H1 (cell line): ENCODE measurements at regions not wholly inside any gene's neighbourhood (a gene's known extent, or its start where the extent isn't known, plus 50 kb on each side); places are given as distances from the start of the nearest gene placed in this dataset.

Experiments used
- CTCF ChIA-PET: fragments of 300-600 bp; sonication (Branson Sonifier 250); formaldehyde crosslinking; loops from one replicate; lab custom pipeline; 2021; ENCODE audit not compliant: partially characterized antibody; lab: Charles Lee
- POLR2A ChIA-PET: fragments of 300-600 bp; sonication (Branson Sonifier 250); formaldehyde crosslinking; loops from one replicate; lab custom pipeline; 2021; ENCODE audit warnings: inconsistent platforms; ENCODE audit not compliant: partially characterized antibody; lab: Charles Lee
- DNase-seq, 2 experiments: peaks; one replicate each; pipeline versions ENCODE4 v3.0.0 to v3.0.0-alpha.2; 2010 to 2022; ENCODE audit warnings: low spot score in 2 of 2, low read depth in 1 of 2, mixed read lengths in 1 of 2
- FAIRE-seq: peaks from 2 replicates; lab custom pipeline; 2011; peaks lifted over from hg19 to GRCh38; lab: Jason Lieb, UNC
- H2AFZ ChIP-seq: 2 replicates; pipeline ENCODE4 v1.8.1; 2012; ENCODE audit warnings: low read length, inconsistent platforms
- H2AK5ac ChIP-seq: 2 replicates; pipeline ENCODE4 v1.6.1; 2013; ENCODE audit warnings: low read depth, low read length
- H2BK120ac ChIP-seq: replicated peaks from 2 replicates; pipeline ENCODE3; 2013; ENCODE audit warnings: low read depth, low read length, inconsistent platforms
- H2BK12ac ChIP-seq: 2 replicates; pipeline ENCODE4 v1.6.1; 2013; ENCODE audit warnings: low read depth, low read length
- H2BK15ac ChIP-seq: 2 replicates; pipeline ENCODE4 v1.6.1; 2013; ENCODE audit warnings: low read length
- H2BK20ac ChIP-seq: 2 replicates; pipeline ENCODE4 v1.6.1; 2013; ENCODE audit warnings: low read length
- H2BK5ac ChIP-seq: 2 replicates; pipeline ENCODE4 v1.6.1; 2013; ENCODE audit warnings: low read depth, low read length
- H3K14ac ChIP-seq: 2 replicates; pipeline ENCODE4 v1.6.1; 2013; ENCODE audit warnings: inconsistent platforms; ENCODE audit not compliant: insufficient read length
- H3K18ac ChIP-seq: 2 replicates; pipeline ENCODE4 v1.6.1; 2013; ENCODE audit warnings: low read length; ENCODE audit errors: extremely low read depth
- H3K23ac ChIP-seq: 2 replicates; pipeline ENCODE4 v1.6.1; 2013; ENCODE audit warnings: inconsistent platforms; ENCODE audit not compliant: insufficient read length
- H3K23me2 ChIP-seq: 2 replicates; pipeline ENCODE4 v1.6.1; 2013; ENCODE audit warnings: low read depth, low read length
- H3K27ac ChIP-seq: 2 replicates; pipeline ENCODE4 v1.6.1; 2011; ENCODE audit warnings: low read depth, low read length, inconsistent platforms
- H3K27me3 ChIP-seq, 4 experiments: replicated peaks in 1 of 4; 1 replicate in 1 of 4; 2 replicates in 3 of 4; pipeline versions ENCODE4 v1.6.1 to v1.8.1; 2011 to 2013; ENCODE audit warnings: low read length in 3 of 4, mild to moderate bottlenecking in 3 of 4, inconsistent platforms in 2 of 4, mixed read lengths in 2 of 4, moderate library complexity in 1 of 4; ENCODE audit not compliant: control insufficient read depth in 3 of 4, insufficient read depth in 3 of 4; ENCODE audit errors: extremely low read depth in 1 of 4
- H3K36me3 ChIP-seq, 4 experiments: 2 replicates each; pipeline versions ENCODE4 v1.6.1 to v1.8.1; 2011 to 2013; ENCODE audit warnings: mild to moderate bottlenecking in 4 of 4, low read length in 3 of 4, moderate library complexity in 2 of 4, control low read depth in 1 of 4, inconsistent platforms in 1 of 4; ENCODE audit not compliant: insufficient read depth in 4 of 4, control insufficient read depth in 2 of 4
- H3K4ac ChIP-seq: replicated peaks from 2 replicates; pipeline ENCODE3; 2013; ENCODE audit warnings: low read length, low read depth, mixed read lengths, inconsistent platforms; ENCODE audit not compliant: insufficient read length
- H3K4me1 ChIP-seq, 4 experiments: replicated peaks in 1 of 4; 1 replicate in 1 of 4; 2 replicates in 3 of 4; pipeline versions ENCODE4 v1.6.1 to v1.8.1; 2011 to 2013; ENCODE audit warnings: low read length in 3 of 4, inconsistent platforms in 2 of 4, mixed read lengths in 1 of 4; ENCODE audit not compliant: insufficient read depth in 4 of 4, control insufficient read depth in 3 of 4
- H3K4me2 ChIP-seq, 2 experiments: 2 replicates each; pipeline versions ENCODE4 v1.6.1 to v1.8.1; 2011 to 2013; ENCODE audit warnings: low read depth in 2 of 2, low read length in 2 of 2, control low read depth in 1 of 2, inconsistent platforms in 1 of 2, mild to moderate bottlenecking in 1 of 2; ENCODE audit not compliant: insufficient read depth in 1 of 2
- H3K4me3 ChIP-seq, 4 experiments: fragments of 200-600, 300-600 bp in 1 of 4; sonication (generic), shearing (Covaris generic), sonication (Bioruptor Twin) in 1 of 4; 2 replicates each; pipeline versions ENCODE4 v1.5.1 to v1.8.1; 2011 to 2016; ENCODE audit warnings: low read length in 4 of 4, low read depth in 3 of 4, control low read depth in 2 of 4, inconsistent platforms in 2 of 4, mild to moderate bottlenecking in 2 of 4, mixed read lengths in 1 of 4, moderate library complexity in 1 of 4; ENCODE audit not compliant: insufficient read depth in 2 of 4; ENCODE audit errors: extremely low read depth in 1 of 4
- H3K56ac ChIP-seq: replicated peaks from 2 replicates; pipeline ENCODE3; 2013; ENCODE audit warnings: low read depth, mild to moderate bottlenecking, mixed read lengths, low read length, inconsistent platforms; ENCODE audit not compliant: insufficient read length
- H3K79me1 ChIP-seq: 2 replicates; pipeline ENCODE4 v1.6.1; 2013; ENCODE audit warnings: low read depth, low read length, control low read depth
- H3K79me2 ChIP-seq, 2 experiments: 2 replicates each; pipeline versions ENCODE4 v1.6.1 to v1.8.1; 2012 to 2013; ENCODE audit warnings: low read length in 2 of 2, mild to moderate bottlenecking in 2 of 2, inconsistent platforms in 1 of 2; ENCODE audit not compliant: insufficient read depth in 2 of 2, control insufficient read depth in 1 of 2
- H3K9ac ChIP-seq, 4 experiments: replicated peaks in 1 of 4; 1 replicate in 1 of 4; 2 replicates in 3 of 4; pipeline versions ENCODE4 v1.6.1 to v1.8.1; 2011 to 2013; ENCODE audit warnings: low read depth in 3 of 4, low read length in 3 of 4, control low read depth in 2 of 4, mild to moderate bottlenecking in 2 of 4, moderate library complexity in 2 of 4, inconsistent platforms in 1 of 4; ENCODE audit errors: extremely low read depth in 1 of 4
- H3K9me3 ChIP-seq, 2 experiments: 2 replicates each; pipeline versions ENCODE4 v1.6.1 to v1.8.1; 2012 to 2013; ENCODE audit warnings: mild to moderate bottlenecking in 2 of 2, moderate library complexity in 2 of 2, control low read depth in 1 of 2, inconsistent platforms in 1 of 2, low read depth in 1 of 2, low read length in 1 of 2, mixed read lengths in 1 of 2; ENCODE audit not compliant: insufficient read depth in 2 of 2
- H4K20me1 ChIP-seq, 2 experiments: replicated peaks in 1 of 2; 2 replicates each; pipeline versions ENCODE3 to v1.8.1; 2011 to 2013; ENCODE audit warnings: inconsistent platforms in 2 of 2, low read length in 2 of 2, mild to moderate bottlenecking in 1 of 2; ENCODE audit not compliant: insufficient read depth in 2 of 2, control insufficient read depth in 1 of 2
- H4K5ac ChIP-seq: 2 replicates; pipeline ENCODE4 v1.6.1; 2013; ENCODE audit warnings: low read length, low read depth, mixed read lengths, inconsistent platforms; ENCODE audit not compliant: insufficient read length
- H4K8ac ChIP-seq: 2 replicates; pipeline ENCODE4 v1.8.0; 2013; ENCODE audit warnings: mild to moderate bottlenecking, moderate library complexity, low read length, inconsistent platforms; ENCODE audit not compliant: insufficient read depth; ENCODE audit errors: extremely low read depth
- H4K91ac ChIP-seq: replicated peaks from 2 replicates; pipeline ENCODE3; 2013; ENCODE audit warnings: low read length, mixed read lengths, inconsistent platforms; ENCODE audit not compliant: insufficient read length
- WGBS, 2 experiments: shearing (Covaris generic) in 1 of 2; methylation state at CpG; one replicate each; pipeline versions ENCODE4 v1.1.6 to v1.1.7; 2013 to 2015; ENCODE audit warnings: low lambda C conversion rate in 2 of 2, mixed read lengths in 2 of 2, inconsistent platforms in 1 of 2, low coverage in 1 of 2, missing lambda C conversion rate in 1 of 2; ENCODE audit not compliant: insufficient replicate concordance in 2 of 2, insufficient coverage in 1 of 2, insufficient read length in 1 of 2; ENCODE audit errors: extremely low coverage in 1 of 2, missing lambda C conversion rate in 1 of 2; 5-methylcytosine and 5-hydroxymethylcytosine counted together
- TF ChIP-seq, protein P1 (sequence below), 3 experiments: IDR thresholded peaks; 1 replicate in 2 of 3; 2 replicates in 1 of 3; pipeline versions ENCODE4 v1.5.1 to v1.6.1; 2011; ENCODE audit warnings: low read length in 3 of 3, mild to moderate bottlenecking in 3 of 3, inconsistent platforms in 2 of 3, low read depth in 1 of 3, moderate library complexity in 1 of 3; ENCODE audit not compliant: insufficient read depth in 1 of 3; ENCODE audit errors: control extremely low read depth in 1 of 3

- H3K4me3 ChIP-seq, result no peak overlapping the region
- FAIRE-seq, result no peak
- TF ChIP-seq, protein P1, sequence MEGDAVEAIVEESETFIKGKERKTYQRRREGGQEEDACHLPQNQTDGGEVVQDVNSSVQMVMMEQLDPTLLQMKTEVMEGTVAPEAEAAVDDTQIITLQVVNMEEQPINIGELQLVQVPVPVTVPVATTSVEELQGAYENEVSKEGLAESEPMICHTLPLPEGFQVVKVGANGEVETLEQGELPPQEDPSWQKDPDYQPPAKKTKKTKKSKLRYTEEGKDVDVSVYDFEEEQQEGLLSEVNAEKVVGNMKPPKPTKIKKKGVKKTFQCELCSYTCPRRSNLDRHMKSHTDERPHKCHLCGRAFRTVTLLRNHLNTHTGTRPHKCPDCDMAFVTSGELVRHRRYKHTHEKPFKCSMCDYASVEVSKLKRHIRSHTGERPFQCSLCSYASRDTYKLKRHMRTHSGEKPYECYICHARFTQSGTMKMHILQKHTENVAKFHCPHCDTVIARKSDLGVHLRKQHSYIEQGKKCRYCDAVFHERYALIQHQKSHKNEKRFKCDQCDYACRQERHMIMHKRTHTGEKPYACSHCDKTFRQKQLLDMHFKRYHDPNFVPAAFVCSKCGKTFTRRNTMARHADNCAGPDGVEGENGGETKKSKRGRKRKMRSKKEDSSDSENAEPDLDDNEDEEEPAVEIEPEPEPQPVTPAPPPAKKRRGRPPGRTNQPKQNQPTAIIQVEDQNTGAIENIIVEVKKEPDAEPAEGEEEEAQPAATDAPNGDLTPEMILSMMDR (IDR thresholded peaks at IDR 0.05; ENCODE audit: control extremely low read depth in 1 of 3, insufficient read depth in 1 of 3, low read depth in 1 of 3, low read length in 3 of 3), result no peak
- H3K27me3 ChIP-seq, result no peaks in the 10 kb centered on the region
- no peak overlapping the region for H3K18ac ChIP-seq
- H3K56ac ChIP-seq, result no peak overlapping the region
- no peak overlapping the region for H3K14ac ChIP-seq
- H2BK12ac ChIP-seq, result no peak overlapping the region
- POLR2A ChIA-PET, result no interaction called here
- 89% methylated on average over 3 of the region's 3 CpGs; no CpG with 5 or more reads in 1 of the 2 experiments for WGBS, 2 experiments
- no peaks in the 10 kb centered on the region for H3K9me3 ChIP-seq
- H3K23me2 ChIP-seq, result no peaks in the 10 kb centered on the region
- no peak overlapping the region for H2AK5ac ChIP-seq
- CTCF ChIA-PET, result no interaction called here
- no peak overlapping the region for H4K8ac ChIP-seq
- no peak overlapping the region for H2BK120ac ChIP-seq
- H3K4me2 ChIP-seq, result no peak overlapping the region
- H3K23ac ChIP-seq, result no peak overlapping the region
- no peaks in the 10 kb centered on the region for H3K79me2 ChIP-seq
- no peak overlapping the region for H3K4ac ChIP-seq
- no peak overlapping the region for H4K91ac ChIP-seq
- no peak overlapping the region for H3K27ac ChIP-seq
- no peak overlapping the region for H2BK5ac ChIP-seq
- H4K20me1 ChIP-seq, result no peaks in the 10 kb centered on the region
- H2BK20ac ChIP-seq, result no peak overlapping the region; the same call in 1 of the 2 replicates
- H3K4me1 ChIP-seq, result no peaks in the 10 kb centered on the region
- no peak overlapping the region for H2BK15ac ChIP-seq
- H3K79me1 ChIP-seq, result no peaks in the 10 kb centered on the region
- no peak overlapping the region for H2AFZ ChIP-seq
- no peak overlapping the region for H3K9ac ChIP-seq
- no peak overlapping the region for H4K5ac ChIP-seq
- no peaks in the 10 kb centered on the region for H3K36me3 ChIP-seq
- DNase-seq, result no peak
These were observed 175.9 kb upstream of the KITLG start for GRCh38 chr12:88756153-88756552.
